CD4-positive, CD25-positive, alpha-beta regulatory T cell (primary cell): ENCODE measurements at regions not wholly inside any gene's neighbourhood (a gene's known extent, or its start where the extent isn't known, plus 50 kb on each side); places are given as distances from the start of the nearest gene placed in this dataset.

ENCODE experiments used
- ATAC-seq, 2 donors: fragments of 150-1000 bp; cut with Tn5 transposase; one replicate each; pipeline ENCODE4 v1.10.0; 2021; ENCODE audit warnings: low read depth in 2 of 2, moderate number of reproducible peaks in 2 of 2, moderate library complexity in 1 of 2
- DNase-seq, 3 donors: peaks; one replicate each; pipeline versions ENCODE4 v3.0.0 to v3.0.0-alpha.2; 2012 to 2022; ENCODE audit warnings: mixed read lengths in 1 of 3
- H3K27ac ChIP-seq: one replicate; pipeline ENCODE4 v1.7.0; 2013; ENCODE audit warnings: mild to moderate bottlenecking, low read length; ENCODE audit not compliant: insufficient read depth, poor library complexity, severe bottlenecking
- H3K27me3 ChIP-seq: one replicate; pipeline ENCODE4 v1.7.0; 2013; ENCODE audit warnings: low read length; ENCODE audit not compliant: control insufficient read depth, insufficient read depth
- H3K36me3 ChIP-seq: one replicate; pipeline ENCODE4 v1.7.0; 2013; ENCODE audit warnings: mild to moderate bottlenecking, low read length, moderate library complexity; ENCODE audit not compliant: control insufficient read depth, insufficient read depth
- H3K4me1 ChIP-seq: 2 replicates; pipeline ENCODE4 v1.7.0; 2013; ENCODE audit warnings: mild to moderate bottlenecking, low read length; ENCODE audit not compliant: insufficient read depth, control insufficient read depth, poor library complexity, severe bottlenecking
- H3K4me3 ChIP-seq: one replicate; pipeline ENCODE4 v1.7.0; 2013; ENCODE audit warnings: low read depth, mild to moderate bottlenecking, low read length, moderate library complexity
- H3K9me3 ChIP-seq, 2 experiments: 1 replicate in 1 of 2; 2 replicates in 1 of 2; pipeline ENCODE4 v1.7.0; 2013; ENCODE audit warnings: low read length in 2 of 2, mild to moderate bottlenecking in 1 of 2, moderate library complexity in 1 of 2; ENCODE audit not compliant: control insufficient read depth in 2 of 2
- H3K27ac Mint-ChIP-seq, 3 donors: one replicate each; pipeline ENCODE4 v1.8.0; 2020 to 2022; ENCODE audit warnings: mild to moderate bottlenecking in 3 of 3, mixed read lengths in 3 of 3, moderate library complexity in 2 of 3
- H3K27me3 Mint-ChIP-seq: one replicate; pipeline ENCODE4 v1.8.0; 2022; ENCODE audit warnings: mild to moderate bottlenecking, mixed read lengths
- H3K36me3 Mint-ChIP-seq: one replicate; pipeline ENCODE4 v1.8.0; 2020; ENCODE audit warnings: mixed read lengths
- H3K4me1 Mint-ChIP-seq, 4 donors: one replicate each; pipeline ENCODE4 v1.8.0; 2020 to 2022; ENCODE audit warnings: mixed read lengths in 4 of 4, mild to moderate bottlenecking in 1 of 4
- H3K4me3 Mint-ChIP-seq, 4 donors: one replicate each; pipeline ENCODE4 v1.8.0; 2020 to 2022; ENCODE audit warnings: mild to moderate bottlenecking in 4 of 4, mixed read lengths in 4 of 4, moderate library complexity in 3 of 4
- H3K9me3 Mint-ChIP-seq, 7 donors: one replicate each; pipeline ENCODE4 v1.8.0; 2020 to 2022; ENCODE audit warnings: mixed read lengths in 7 of 7, mild to moderate bottlenecking in 3 of 7, moderate library complexity in 2 of 7

- Mint-ChIP-seq H3K36me3 (no peaks in the 10 kb centered on the region), H3K27me3 (no peaks in the 10 kb centered on the region), H3K9me3 (peaks cover 0 to 6% (median 0%) of the 10 kb centered on the region in 7 donors), H3K4me1 (no peaks in the 10 kb centered on the region), H3K4me3 (no peak overlapping the region), H3K27ac (no peak overlapping the region)
- Histone ChIP-seq H3K36me3 (no peaks in the 10 kb centered on the region), H3K9me3 (no peaks in the 10 kb centered on the region), H3K4me1 (no peaks in the 10 kb centered on the region), H3K27ac (no peak overlapping the region), H3K27me3 (no peaks in the 10 kb centered on the region), H3K4me3 (no peak overlapping the region)
- DNase-seq: no peak
- ATAC-seq: no peak
Observed at GRCh38 chr2:19120941-19121750, 237.3 kb downstream of the OSR1 start.

- Mint-ChIP-seq H3K4me1 (no peaks in the 10 kb centered on the region), H3K4me3 (no peak overlapping the region), H3K9me3 (peaks cover 0 to 6% (median 0%) of the 10 kb centered on the region in 7 donors), H3K27me3 (no peaks in the 10 kb centered on the region), H3K27ac (no peak overlapping the region), H3K36me3 (no peaks in the 10 kb centered on the region)
- ATAC-seq (no peak), DNase-seq (no peak)
- no peaks in the 10 kb centered on the region for H3K9me3 ChIP-seq
- H3K27me3 ChIP-seq: no peaks in the 10 kb centered on the region
- no peaks in the 10 kb centered on the region for H3K36me3 ChIP-seq
- H3K4me3 ChIP-seq: no peak overlapping the region
- H3K4me1 ChIP-seq: no peaks in the 10 kb centered on the region
- no peak overlapping the region for H3K27ac ChIP-seq
Observed at GRCh38 chr2:19120181-19120580, 238.2 kb downstream of the OSR1 start.

GRCh38 chr2:19119326-19120001 is 239.0 kb downstream of the OSR1 start:
- no peaks in the 10 kb centered on the region for H3K4me1 Mint-ChIP-seq

DNA sequence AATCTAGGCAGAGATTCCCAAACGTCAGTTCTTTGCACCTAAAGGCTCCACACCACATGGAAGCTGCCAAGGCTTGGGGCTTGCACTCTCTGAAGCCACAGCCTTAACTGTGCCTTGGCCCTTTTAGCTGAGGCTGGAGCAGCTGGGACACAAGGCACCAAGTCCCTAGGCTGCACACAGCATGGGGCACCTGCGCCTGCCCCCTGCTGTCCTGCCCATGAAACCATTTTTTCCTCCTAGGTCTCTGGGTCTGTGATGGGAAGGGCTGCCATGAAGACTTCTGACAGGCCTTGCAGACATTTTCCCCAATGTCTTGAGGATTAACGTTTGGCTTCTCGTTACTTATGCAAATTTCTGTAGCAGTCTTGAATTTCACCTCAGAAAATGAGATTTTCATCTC is 241.5 kb downstream of the OSR1 start:
- Mint-ChIP-seq H3K27ac (no peak overlapping the region), H3K4me3 (no peak overlapping the region), H3K36me3 (no peaks in the 10 kb centered on the region), H3K27me3 (no peaks in the 10 kb centered on the region), H3K4me1 (no peaks in the 10 kb centered on the region), H3K9me3 (peaks cover 0 to 6% (median 3%) of the 10 kb centered on the region in 7 donors)
- no peaks in the 10 kb centered on the region for H3K4me1 ChIP-seq
- H3K9me3 ChIP-seq: no peaks in the 10 kb centered on the region
- no peak overlapping the region for H3K27ac ChIP-seq
- H3K4me3 ChIP-seq: no peak overlapping the region
- no peak for ATAC-seq
- no peaks in the 10 kb centered on the region for H3K36me3 ChIP-seq
- H3K27me3 ChIP-seq: no peaks in the 10 kb centered on the region
- DNase-seq: no peak

More at GRCh38 chr2:19119326-19120001, 239.0 kb downstream of the OSR1 start:
- peaks cover 0 to 6% (median 2%) of the 10 kb centered on the region in 7 donors for H3K9me3 Mint-ChIP-seq
- no peak for ATAC-seq
- no peaks in the 10 kb centered on the region for H3K36me3 Mint-ChIP-seq
- H3K27me3 ChIP-seq: no peaks in the 10 kb centered on the region
- no peaks in the 10 kb centered on the region for H3K27me3 Mint-ChIP-seq
- no peaks in the 10 kb centered on the region for H3K9me3 ChIP-seq
- no peak overlapping the region for H3K4me3 ChIP-seq
- H3K4me3 Mint-ChIP-seq: no peak overlapping the region
- no peaks in the 10 kb centered on the region for H3K36me3 ChIP-seq
- H3K4me1 ChIP-seq: no peaks in the 10 kb centered on the region
- H3K27ac ChIP-seq: no peak overlapping the region
- H3K27ac Mint-ChIP-seq: no peak overlapping the region
- DNase-seq: no peak

GRCh38 chr2:19114754-19115231 is 243.6 kb downstream of the OSR1 start:
- H3K4me1 ChIP-seq: no peaks in the 10 kb centered on the region
- DNase-seq (no peak), ATAC-seq (no peak)
- H3K36me3 ChIP-seq: no peaks in the 10 kb centered on the region
- H3K27me3 ChIP-seq: no peaks in the 10 kb centered on the region
- no peaks in the 10 kb centered on the region for H3K36me3 Mint-ChIP-seq
- H3K9me3 Mint-ChIP-seq: peaks cover 0 to 6% (median 3%) of the 10 kb centered on the region in 7 donors
- H3K27me3 Mint-ChIP-seq: no peaks in the 10 kb centered on the region
- no peaks in the 10 kb centered on the region for H3K4me1 Mint-ChIP-seq
- H3K9me3 ChIP-seq: no peaks in the 10 kb centered on the region
- no peak overlapping the region for H3K27ac ChIP-seq
- H3K4me3 Mint-ChIP-seq: no peak overlapping the region
- no peak overlapping the region for H3K27ac Mint-ChIP-seq
- no peak overlapping the region for H3K4me3 ChIP-seq

DNA sequence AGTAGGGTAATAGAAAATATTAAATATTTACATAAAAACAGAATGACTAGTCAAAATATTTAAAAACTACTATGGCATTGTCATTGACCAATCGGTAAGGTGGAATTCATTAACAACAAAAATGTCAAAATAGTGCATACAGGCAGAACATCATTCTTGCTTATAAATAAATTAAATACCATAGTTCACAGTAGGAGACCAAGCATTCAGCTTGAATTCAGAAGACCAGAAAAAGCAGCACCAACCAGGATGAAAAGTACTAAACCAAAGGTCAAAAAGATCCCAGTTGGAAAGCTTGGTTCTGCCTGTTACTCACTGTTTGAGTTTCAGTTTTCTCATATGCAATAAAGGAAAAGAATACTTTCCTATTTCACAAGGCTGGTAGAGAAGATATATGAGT is 244.3 kb downstream of the OSR1 start:
- Histone ChIP-seq H3K27ac (no peak overlapping the region), H3K27me3 (no peaks in the 10 kb centered on the region), H3K36me3 (no peaks in the 10 kb centered on the region), H3K9me3 (no peaks in the 10 kb centered on the region), H3K4me1 (no peaks in the 10 kb centered on the region), H3K4me3 (no peak overlapping the region)
- Mint-ChIP-seq H3K36me3 (no peaks in the 10 kb centered on the region), H3K27ac (no peak overlapping the region), H3K9me3 (peaks cover 0 to 6% (median 3%) of the 10 kb centered on the region in 7 donors), H3K27me3 (no peaks in the 10 kb centered on the region), H3K4me1 (no peaks in the 10 kb centered on the region), H3K4me3 (no peak overlapping the region)
- DNase-seq (no peak), ATAC-seq (no peak)

GRCh38 chr2:19111354-19111753 is 247.1 kb downstream of the OSR1 start:
- Mint-ChIP-seq H3K9me3 (peaks cover 0 to 4% (median 0%) of the 10 kb centered on the region in 7 donors), H3K4me3 (no peak overlapping the region), H3K27me3 (no peaks in the 10 kb centered on the region), H3K36me3 (no peaks in the 10 kb centered on the region), H3K4me1 (no peaks in the 10 kb centered on the region), H3K27ac (no peak overlapping the region)
- Histone ChIP-seq H3K36me3 (no peaks in the 10 kb centered on the region), H3K9me3 (no peaks in the 10 kb centered on the region), H3K4me1 (no peaks in the 10 kb centered on the region), H3K27me3 (no peaks in the 10 kb centered on the region), H3K27ac (no peak overlapping the region), H3K4me3 (no peak overlapping the region)
- ATAC-seq (no peak), DNase-seq (no peak)
